SK-N-SH treated with all-trans-retinoic acid at 6 μM for 48 hours (cell line): ENCODE measurements at regions not wholly inside any gene's neighbourhood (a gene's known extent, or its start where the extent isn't known, plus 50 kb on each side); places are given as distances from the start of the nearest gene placed in this dataset.

Experiments
- ATAC-seq: fragments of 200-7000 bp; cut with Tn5 transposase; 3 replicates; pipeline ENCODE4 v1.9.1; 2020; ENCODE audit warnings: mild to moderate bottlenecking, moderate library complexity
- ARNTL ChIP-seq: fragments of 450-650 bp; formaldehyde crosslinking; IDR thresholded peaks from 2 replicates; pipeline ENCODE4 v1.5.0; 2020; ENCODE audit warnings: low read depth, mild to moderate bottlenecking, moderate library complexity, borderline replicate concordance
- BACH2 ChIP-seq: fragments of 250-450 bp; sonication (Bioruptor Pico); IDR thresholded peaks from 2 replicates; pipeline ENCODE4 v1.9.0; 2021; ENCODE audit warnings: mild to moderate bottlenecking, borderline replicate concordance
- GLIS3 ChIP-seq: fragments of 250-450 bp; sonication (Bioruptor Pico); IDR thresholded peaks from 2 replicates; pipeline ENCODE4 v1.5.0; 2020; ENCODE audit warnings: mild to moderate bottlenecking, moderate library complexity
- ISL1 ChIP-seq: fragments of 250-450 bp; sonication (Bioruptor Pico); IDR thresholded peaks from 2 replicates; pipeline ENCODE4 v2.1.2; 2022; ENCODE audit warnings: mild to moderate bottlenecking, moderate library complexity
- OSR1 ChIP-seq: fragments of 250-450 bp; sonication (Bioruptor Pico); IDR thresholded peaks from 2 replicates; pipeline ENCODE4 v1.8.0; 2022; ENCODE audit warnings: moderate library complexity, mild to moderate bottlenecking, inconsistent platforms
- PPARA ChIP-seq: fragments of 250-450 bp; sonication (Bioruptor Pico); IDR thresholded peaks from 2 replicates; pipeline ENCODE4 v1.5.0; 2020; ENCODE audit warnings: mild to moderate bottlenecking, borderline replicate concordance
- RARB ChIP-seq: fragments of 250-450 bp; sonication (Bioruptor Pico); IDR thresholded peaks from 2 replicates; pipeline ENCODE4 v1.8.0; 2021; ENCODE audit warnings: mild to moderate bottlenecking, moderate library complexity
- SNAI2 ChIP-seq: fragments of 250-450 bp; sonication (Bioruptor Pico); IDR thresholded peaks from 2 replicates; pipeline ENCODE4 v1.5.0; 2020; ENCODE audit warnings: mild to moderate bottlenecking, moderate library complexity
- TOX ChIP-seq: fragments of 250-450 bp; sonication (Bioruptor Pico); IDR thresholded peaks from 2 replicates; pipeline ENCODE4 v1.8.0; 2021; ENCODE audit warnings: mild to moderate bottlenecking, moderate library complexity, borderline replicate concordance
- ZC3H10 ChIP-seq: fragments of 250-450 bp; sonication (Bioruptor Pico); IDR thresholded peaks from 2 replicates; pipeline ENCODE4 v1.5.1; 2021; ENCODE audit warnings: mild to moderate bottlenecking, moderate library complexity
- ZFP3 ChIP-seq: fragments of 250-450 bp; sonication (Bioruptor Pico); IDR thresholded peaks from 2 replicates; pipeline ENCODE4 v1.5.0; 2020; ENCODE audit warnings: mild to moderate bottlenecking, moderate library complexity
- ZFP30 ChIP-seq: fragments of 450-650 bp; formaldehyde crosslinking; IDR thresholded peaks from 2 replicates; pipeline ENCODE4 v1.5.0; 2022; ENCODE audit warnings: mild to moderate bottlenecking, moderate library complexity
- ZNF565 ChIP-seq: fragments of 450-650 bp; formaldehyde crosslinking; conservative IDR thresholded peaks from 2 replicates; pipeline ENCODE4 v1.5.0; 2020; ENCODE audit warnings: low read depth, mild to moderate bottlenecking, moderate library complexity
- ZNF70 ChIP-seq: fragments of 450-650 bp; formaldehyde crosslinking; IDR thresholded peaks from 2 replicates; pipeline ENCODE4 v1.5.0; 2020; ENCODE audit warnings: mild to moderate bottlenecking, moderate library complexity
- ZNF8 ChIP-seq: fragments of 450-650 bp; formaldehyde crosslinking; IDR thresholded peaks from 2 replicates; pipeline ENCODE4 v1.5.0; 2020; ENCODE audit warnings: mild to moderate bottlenecking, moderate library complexity
- TF ChIP-seq, protein P1 (sequence below): fragments of 250-450 bp; sonication (Bioruptor Pico); IDR thresholded peaks from 2 replicates; pipeline ENCODE4 v1.8.0; 2020; ENCODE audit warnings: mild to moderate bottlenecking, moderate library complexity, borderline replicate concordance
- TF ChIP-seq, protein P2 (sequence below): fragments of 250-450 bp; sonication (Bioruptor Pico); IDR thresholded peaks from 2 replicates; pipeline ENCODE4 v1.5.1; 2020; ENCODE audit warnings: low read depth, mild to moderate bottlenecking, moderate library complexity
- TF ChIP-seq, protein P3 (sequence below): fragments of 250-450 bp; sonication (Bioruptor Pico); IDR thresholded peaks from 2 replicates; pipeline ENCODE4 v1.8.0; 2021; ENCODE audit warnings: low read depth, mild to moderate bottlenecking, moderate library complexity, borderline replicate concordance
- TF ChIP-seq, protein P4 (sequence below): fragments of 250-450 bp; sonication (Bioruptor Pico); IDR thresholded peaks from 2 replicates; pipeline ENCODE4 v1.5.0; 2020; ENCODE audit warnings: mild to moderate bottlenecking, moderate library complexity
- TF ChIP-seq, protein P5 (sequence below): fragments of 250-450 bp; sonication (Bioruptor Pico); IDR thresholded peaks from 2 replicates; pipeline ENCODE4 v1.5.1; 2021; ENCODE audit warnings: mild to moderate bottlenecking, moderate library complexity

DNA sequence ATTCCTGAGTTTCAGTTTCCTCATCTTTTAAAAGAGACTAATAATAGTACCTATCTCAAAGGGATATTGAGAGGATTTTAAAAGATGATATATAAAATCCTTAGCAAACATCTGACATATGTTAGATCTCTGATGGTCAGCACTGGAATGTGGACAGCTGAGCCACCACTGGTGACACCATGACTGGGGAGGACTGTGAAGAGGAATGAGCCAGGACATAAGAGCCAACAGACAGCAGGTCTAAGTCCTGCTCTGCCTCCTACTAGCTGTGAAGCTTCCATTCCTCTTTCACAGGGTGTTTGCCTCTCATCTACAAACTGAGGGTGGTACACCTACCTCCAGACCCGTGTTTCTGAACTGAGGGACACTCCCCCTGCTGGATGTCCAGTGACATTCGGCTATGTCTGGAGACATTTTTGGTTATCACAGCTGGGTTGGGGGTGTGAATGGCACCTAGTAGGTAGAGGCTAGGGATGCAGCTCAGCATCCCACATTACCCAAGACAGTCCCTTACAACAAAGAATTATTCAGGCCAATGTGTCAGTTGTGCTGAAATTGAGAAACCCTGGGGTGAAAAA lies 109.1 kb upstream of the OLIG2 start:
- no peak for ATAC-seq
- TF ChIP-seq ZNF70 (CRISPR knock-in tag) (no peak), ZNF565 (CRISPR knock-in tag) (no peak), BACH2 (CRISPR knock-in tag) (no peak), TOX (CRISPR knock-in tag) (no peak), PPARA (CRISPR knock-in tag) (no peak), ISL1 (CRISPR knock-in tag) (no peak), ZFP3 (CRISPR knock-in tag) (no peak)
- TF ChIP-seq, protein P1, sequence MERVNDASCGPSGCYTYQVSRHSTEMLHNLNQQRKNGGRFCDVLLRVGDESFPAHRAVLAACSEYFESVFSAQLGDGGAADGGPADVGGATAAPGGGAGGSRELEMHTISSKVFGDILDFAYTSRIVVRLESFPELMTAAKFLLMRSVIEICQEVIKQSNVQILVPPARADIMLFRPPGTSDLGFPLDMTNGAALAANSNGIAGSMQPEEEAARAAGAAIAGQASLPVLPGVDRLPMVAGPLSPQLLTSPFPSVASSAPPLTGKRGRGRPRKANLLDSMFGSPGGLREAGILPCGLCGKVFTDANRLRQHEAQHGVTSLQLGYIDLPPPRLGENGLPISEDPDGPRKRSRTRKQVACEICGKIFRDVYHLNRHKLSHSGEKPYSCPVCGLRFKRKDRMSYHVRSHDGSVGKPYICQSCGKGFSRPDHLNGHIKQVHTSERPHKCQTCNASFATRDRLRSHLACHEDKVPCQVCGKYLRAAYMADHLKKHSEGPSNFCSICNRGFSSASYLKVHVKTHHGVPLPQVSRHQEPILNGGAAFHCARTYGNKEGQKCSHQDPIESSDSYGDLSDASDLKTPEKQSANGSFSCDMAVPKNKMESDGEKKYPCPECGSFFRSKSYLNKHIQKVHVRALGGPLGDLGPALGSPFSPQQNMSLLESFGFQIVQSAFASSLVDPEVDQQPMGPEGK (CRISPR knock-in tag) = no peak

DNA sequence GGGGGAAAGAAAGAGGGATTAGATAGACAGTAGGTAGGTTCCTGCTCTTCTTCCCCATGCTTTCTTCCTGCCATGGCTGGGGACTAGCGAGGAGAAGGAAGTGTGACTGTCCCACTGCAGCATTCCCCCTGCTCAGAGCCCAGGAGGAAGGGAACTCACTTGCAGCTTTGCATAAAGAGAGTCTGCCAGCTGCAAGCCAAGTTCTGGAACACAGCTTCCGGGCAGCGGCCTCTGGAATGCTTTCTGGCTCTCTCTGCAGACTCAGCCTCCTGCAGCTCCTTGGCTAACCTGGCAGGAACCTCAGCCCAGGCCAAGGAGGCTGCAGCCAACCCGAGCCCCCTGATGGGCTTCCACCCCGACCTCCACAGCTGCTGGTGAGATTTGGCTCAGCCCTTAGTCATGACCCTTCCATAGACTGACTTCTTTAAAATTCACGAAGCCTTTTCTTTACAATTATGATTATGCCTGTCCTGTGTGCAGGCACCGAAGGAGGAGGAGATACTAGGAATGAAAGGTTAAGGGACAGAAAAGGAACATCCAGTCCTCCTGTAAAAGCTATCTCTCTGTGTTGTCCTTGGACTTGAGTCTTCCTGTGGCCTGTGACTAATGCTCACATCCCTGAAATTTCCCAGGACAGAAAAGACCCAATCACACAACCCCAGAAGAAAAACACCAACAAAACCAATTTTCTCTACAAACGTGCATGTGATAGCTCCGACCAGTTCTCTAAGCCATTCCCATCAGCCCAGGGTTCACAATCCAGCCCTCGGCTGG lies 108.2 kb upstream of the OLIG2 start:
- ATAC-seq = no peak
- no peak for TF ChIP-seq ZNF565 (CRISPR knock-in tag)
- no peak for TF ChIP-seq PPARA (CRISPR knock-in tag)
- TF ChIP-seq GLIS3 (CRISPR knock-in tag) = no peak
- no peak for TF ChIP-seq ARNTL (CRISPR knock-in tag)
- TF ChIP-seq BACH2 (CRISPR knock-in tag) = no peak
- no peak for TF ChIP-seq ZNF8 (CRISPR knock-in tag)
- TF ChIP-seq, protein P2, sequence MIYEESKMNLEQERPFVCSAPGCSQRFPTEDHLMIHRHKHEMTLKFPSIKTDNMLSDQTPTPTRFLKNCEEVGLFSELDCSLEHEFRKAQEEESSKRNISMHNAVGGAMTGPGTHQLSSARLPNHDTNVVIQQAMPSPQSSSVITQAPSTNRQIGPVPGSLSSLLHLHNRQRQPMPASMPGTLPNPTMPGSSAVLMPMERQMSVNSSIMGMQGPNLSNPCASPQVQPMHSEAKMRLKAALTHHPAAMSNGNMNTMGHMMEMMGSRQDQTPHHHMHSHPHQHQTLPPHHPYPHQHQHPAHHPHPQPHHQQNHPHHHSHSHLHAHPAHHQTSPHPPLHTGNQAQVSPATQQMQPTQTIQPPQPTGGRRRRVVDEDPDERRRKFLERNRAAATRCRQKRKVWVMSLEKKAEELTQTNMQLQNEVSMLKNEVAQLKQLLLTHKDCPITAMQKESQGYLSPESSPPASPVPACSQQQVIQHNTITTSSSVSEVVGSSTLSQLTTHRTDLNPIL = no peak
- TF ChIP-seq, protein P3, sequence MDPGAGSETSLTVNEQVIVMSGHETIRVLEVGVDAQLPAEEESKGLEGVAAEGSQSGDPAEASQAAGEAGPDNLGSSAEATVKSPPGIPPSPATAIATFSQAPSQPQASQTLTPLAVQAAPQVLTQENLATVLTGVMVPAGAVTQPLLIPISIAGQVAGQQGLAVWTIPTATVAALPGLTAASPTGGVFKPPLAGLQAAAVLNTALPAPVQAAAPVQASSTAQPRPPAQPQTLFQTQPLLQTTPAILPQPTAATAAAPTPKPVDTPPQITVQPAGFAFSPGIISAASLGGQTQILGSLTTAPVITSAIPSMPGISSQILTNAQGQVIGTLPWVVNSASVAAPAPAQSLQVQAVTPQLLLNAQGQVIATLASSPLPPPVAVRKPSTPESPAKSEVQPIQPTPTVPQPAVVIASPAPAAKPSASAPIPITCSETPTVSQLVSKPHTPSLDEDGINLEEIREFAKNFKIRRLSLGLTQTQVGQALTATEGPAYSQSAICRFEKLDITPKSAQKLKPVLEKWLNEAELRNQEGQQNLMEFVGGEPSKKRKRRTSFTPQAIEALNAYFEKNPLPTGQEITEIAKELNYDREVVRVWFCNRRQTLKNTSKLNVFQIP (CRISPR knock-in tag) = no peak
- TF ChIP-seq ZC3H10 (CRISPR knock-in tag) = no peak
- no peak for TF ChIP-seq OSR1 (CRISPR knock-in tag)
- TF ChIP-seq, protein P1 (CRISPR knock-in tag) = no peak
- TF ChIP-seq TOX (CRISPR knock-in tag) = no peak
- TF ChIP-seq SNAI2 (CRISPR knock-in tag) = no peak
- TF ChIP-seq, protein P4, sequence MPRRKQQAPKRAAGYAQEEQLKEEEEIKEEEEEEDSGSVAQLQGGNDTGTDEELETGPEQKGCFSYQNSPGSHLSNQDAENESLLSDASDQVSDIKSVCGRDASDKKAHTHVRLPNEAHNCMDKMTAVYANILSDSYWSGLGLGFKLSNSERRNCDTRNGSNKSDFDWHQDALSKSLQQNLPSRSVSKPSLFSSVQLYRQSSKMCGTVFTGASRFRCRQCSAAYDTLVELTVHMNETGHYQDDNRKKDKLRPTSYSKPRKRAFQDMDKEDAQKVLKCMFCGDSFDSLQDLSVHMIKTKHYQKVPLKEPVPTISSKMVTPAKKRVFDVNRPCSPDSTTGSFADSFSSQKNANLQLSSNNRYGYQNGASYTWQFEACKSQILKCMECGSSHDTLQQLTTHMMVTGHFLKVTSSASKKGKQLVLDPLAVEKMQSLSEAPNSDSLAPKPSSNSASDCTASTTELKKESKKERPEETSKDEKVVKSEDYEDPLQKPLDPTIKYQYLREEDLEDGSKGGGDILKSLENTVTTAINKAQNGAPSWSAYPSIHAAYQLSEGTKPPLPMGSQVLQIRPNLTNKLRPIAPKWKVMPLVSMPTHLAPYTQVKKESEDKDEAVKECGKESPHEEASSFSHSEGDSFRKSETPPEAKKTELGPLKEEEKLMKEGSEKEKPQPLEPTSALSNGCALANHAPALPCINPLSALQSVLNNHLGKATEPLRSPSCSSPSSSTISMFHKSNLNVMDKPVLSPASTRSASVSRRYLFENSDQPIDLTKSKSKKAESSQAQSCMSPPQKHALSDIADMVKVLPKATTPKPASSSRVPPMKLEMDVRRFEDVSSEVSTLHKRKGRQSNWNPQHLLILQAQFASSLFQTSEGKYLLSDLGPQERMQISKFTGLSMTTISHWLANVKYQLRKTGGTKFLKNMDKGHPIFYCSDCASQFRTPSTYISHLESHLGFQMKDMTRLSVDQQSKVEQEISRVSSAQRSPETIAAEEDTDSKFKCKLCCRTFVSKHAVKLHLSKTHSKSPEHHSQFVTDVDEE (CRISPR knock-in tag) = no peak
- TF ChIP-seq ZFP30 = no peak
- TF ChIP-seq ZFP3 (CRISPR knock-in tag) = no peak
- TF ChIP-seq, protein P5, sequence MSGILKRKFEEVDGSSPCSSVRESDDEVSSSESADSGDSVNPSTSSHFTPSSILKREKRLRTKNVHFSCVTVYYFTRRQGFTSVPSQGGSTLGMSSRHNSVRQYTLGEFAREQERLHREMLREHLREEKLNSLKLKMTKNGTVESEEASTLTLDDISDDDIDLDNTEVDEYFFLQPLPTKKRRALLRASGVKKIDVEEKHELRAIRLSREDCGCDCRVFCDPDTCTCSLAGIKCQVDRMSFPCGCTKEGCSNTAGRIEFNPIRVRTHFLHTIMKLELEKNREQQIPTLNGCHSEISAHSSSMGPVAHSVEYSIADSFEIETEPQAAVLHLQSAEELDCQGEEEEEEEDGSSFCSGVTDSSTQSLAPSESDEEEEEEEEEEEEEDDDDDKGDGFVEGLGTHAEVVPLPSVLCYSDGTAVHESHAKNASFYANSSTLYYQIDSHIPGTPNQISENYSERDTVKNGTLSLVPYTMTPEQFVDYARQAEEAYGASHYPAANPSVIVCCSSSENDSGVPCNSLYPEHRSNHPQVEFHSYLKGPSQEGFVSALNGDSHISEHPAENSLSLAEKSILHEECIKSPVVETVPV (CRISPR knock-in tag) = no peak
- TF ChIP-seq RARB (CRISPR knock-in tag) = no peak
- TF ChIP-seq, all 23 proteins: peak for 0
